Fibroblast of lung (primary cell): ENCODE measurements at regions not wholly inside any gene's neighbourhood (a gene's known extent, or its start where the extent isn't known, plus 50 kb on each side); places are given as distances from the start of the nearest gene placed in this dataset.

ENCODE experiments used
- DNase-seq, 2 donors: peaks; one replicate each; pipeline versions ENCODE4 v3.0.0 to v3.0.0-alpha.2; 2010; ENCODE audit warnings: low read depth in 2 of 2
- H2AFZ ChIP-seq: 2 replicates; pipeline ENCODE4 v1.5.1; 2012; ENCODE audit warnings: low read length, control low read depth, inconsistent platforms
- H3K27ac ChIP-seq: 2 replicates; pipeline ENCODE4 v1.5.1; 2011; ENCODE audit warnings: low read length, control low read depth; ENCODE audit not compliant: insufficient read depth
- H3K27me3 ChIP-seq: 2 replicates; pipeline ENCODE4 v1.5.1; 2011; ENCODE audit warnings: mild to moderate bottlenecking, low read length; ENCODE audit not compliant: control insufficient read depth, insufficient read depth
- H3K36me3 ChIP-seq: 2 replicates; pipeline ENCODE4 v1.5.1; 2011; ENCODE audit warnings: low read length; ENCODE audit not compliant: control insufficient read depth, insufficient read depth
- H3K4me1 ChIP-seq: 2 replicates; pipeline ENCODE4 v1.5.1; 2011; ENCODE audit warnings: low read length; ENCODE audit not compliant: control insufficient read depth, insufficient read depth; ENCODE audit errors: extremely low read depth
- H3K4me2 ChIP-seq: 2 replicates; pipeline ENCODE4 v1.5.1; 2011; ENCODE audit warnings: low read length, control low read depth; ENCODE audit not compliant: insufficient read depth; ENCODE audit errors: extremely low read depth
- H3K4me3 ChIP-seq, 4 experiments: fragments of 200-600 bp in 1 of 4; sonication (generic) in 1 of 4; replicated peaks in 1 of 4; 2 replicates each; pipeline ENCODE4 v1.5.1; 2011 to 2016; ENCODE audit warnings: low read length in 4 of 4, low read depth in 3 of 4, mild to moderate bottlenecking in 3 of 4, control low read depth in 2 of 4, inconsistent platforms in 1 of 4, mixed read lengths in 1 of 4; ENCODE audit not compliant: insufficient read depth in 1 of 4; ENCODE audit errors: control extremely low read depth in 1 of 4
- H3K79me2 ChIP-seq: 2 replicates; pipeline ENCODE4 v1.5.1; 2012; ENCODE audit warnings: mild to moderate bottlenecking, low read length, inconsistent platforms; ENCODE audit not compliant: control insufficient read depth, insufficient read depth
- H3K9ac ChIP-seq: 2 replicates; pipeline ENCODE4 v1.5.1; 2011; ENCODE audit warnings: mild to moderate bottlenecking, low read length, control low read depth; ENCODE audit not compliant: insufficient read depth
- H3K9me3 ChIP-seq: 2 replicates; pipeline ENCODE4 v1.5.1; 2012; ENCODE audit warnings: low read depth, low read length; ENCODE audit not compliant: control insufficient read depth, insufficient read depth
- H4K20me1 ChIP-seq: 2 replicates; pipeline ENCODE4 v1.5.1; 2011; ENCODE audit warnings: low read length; ENCODE audit not compliant: control insufficient read depth, insufficient read depth; ENCODE audit errors: extremely low read depth
- EZH2 ChIP-seq: IDR thresholded peaks from 2 replicates; pipeline ENCODE4 v1.5.1; 2012; ENCODE audit warnings: low read length, control low read depth, mild to moderate bottlenecking; ENCODE audit errors: missing control alignments
- TF ChIP-seq, protein P1 (sequence below), 2 donors: IDR thresholded peaks in 1 of 2; conservative IDR thresholded peaks in 1 of 2; 1 replicate in 1 of 2; 2 replicates in 1 of 2; pipeline ENCODE4 v1.5.1; 2011 to 2012; ENCODE audit warnings: low read length in 2 of 2, control low read depth in 1 of 2, inconsistent platforms in 1 of 2, low read depth in 1 of 2, mild to moderate bottlenecking in 1 of 2

- Histone ChIP-seq H3K27ac (no peak overlapping the region), H3K27me3 (no peaks in the 10 kb centered on the region), H4K20me1 (no peaks in the 10 kb centered on the region), H3K4me3 (no peak overlapping the region), H3K9ac (no peak overlapping the region), H3K4me1 (no peaks in the 10 kb centered on the region), H3K9me3 (no peaks in the 10 kb centered on the region), H2AFZ (no peak overlapping the region), H3K79me2 (no peaks in the 10 kb centered on the region), H3K4me2 (no peak overlapping the region), H3K36me3 (no peaks in the 10 kb centered on the region)
- no peak for TF ChIP-seq EZH2
- TF ChIP-seq, protein P1, sequence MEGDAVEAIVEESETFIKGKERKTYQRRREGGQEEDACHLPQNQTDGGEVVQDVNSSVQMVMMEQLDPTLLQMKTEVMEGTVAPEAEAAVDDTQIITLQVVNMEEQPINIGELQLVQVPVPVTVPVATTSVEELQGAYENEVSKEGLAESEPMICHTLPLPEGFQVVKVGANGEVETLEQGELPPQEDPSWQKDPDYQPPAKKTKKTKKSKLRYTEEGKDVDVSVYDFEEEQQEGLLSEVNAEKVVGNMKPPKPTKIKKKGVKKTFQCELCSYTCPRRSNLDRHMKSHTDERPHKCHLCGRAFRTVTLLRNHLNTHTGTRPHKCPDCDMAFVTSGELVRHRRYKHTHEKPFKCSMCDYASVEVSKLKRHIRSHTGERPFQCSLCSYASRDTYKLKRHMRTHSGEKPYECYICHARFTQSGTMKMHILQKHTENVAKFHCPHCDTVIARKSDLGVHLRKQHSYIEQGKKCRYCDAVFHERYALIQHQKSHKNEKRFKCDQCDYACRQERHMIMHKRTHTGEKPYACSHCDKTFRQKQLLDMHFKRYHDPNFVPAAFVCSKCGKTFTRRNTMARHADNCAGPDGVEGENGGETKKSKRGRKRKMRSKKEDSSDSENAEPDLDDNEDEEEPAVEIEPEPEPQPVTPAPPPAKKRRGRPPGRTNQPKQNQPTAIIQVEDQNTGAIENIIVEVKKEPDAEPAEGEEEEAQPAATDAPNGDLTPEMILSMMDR (conservative IDR thresholded peaks at IDR 0.05 in 1 of 2, IDR thresholded peaks at IDR 0.05 in 1 of 2; ENCODE audit: low read depth in 1 of 2, low read length in 2 of 2): no peak
- no peak for DNase-seq
These were observed 682.7 kb upstream of the AADAT start for GRCh38 chr4:170772429-170772828.

DNA sequence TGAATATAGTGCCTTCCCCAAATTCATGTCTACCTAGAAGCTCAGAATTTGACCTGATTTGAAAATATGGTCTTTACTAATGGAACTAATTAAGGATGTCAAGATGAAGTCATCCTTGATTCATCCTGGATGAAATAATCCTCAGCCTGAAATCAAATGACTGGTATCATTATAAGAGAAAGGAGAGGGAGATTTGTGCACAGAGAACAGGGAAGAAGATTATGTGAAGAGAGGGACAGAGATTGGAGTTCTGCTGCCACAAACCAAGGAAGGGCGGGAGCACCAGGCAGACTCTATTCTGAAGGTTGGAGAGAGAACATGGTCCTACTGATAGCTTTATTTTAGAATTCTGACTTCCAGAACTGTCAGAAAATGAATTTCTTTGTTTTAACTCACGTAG is 680.9 kb upstream of the AADAT start:
- TF ChIP-seq, protein P1 (conservative IDR thresholded peaks at IDR 0.05 in 1 of 2, IDR thresholded peaks at IDR 0.05 in 1 of 2; ENCODE audit: low read depth in 1 of 2, low read length in 2 of 2): no peak
- no peak for TF ChIP-seq EZH2
- H3K4me3 ChIP-seq: no peak overlapping the region
- no peak for DNase-seq
- H3K27me3 ChIP-seq: no peaks in the 10 kb centered on the region
- H3K27ac ChIP-seq: no peak overlapping the region
- no peaks in the 10 kb centered on the region for H3K4me1 ChIP-seq
- H3K4me2 ChIP-seq: no peak overlapping the region
- H2AFZ ChIP-seq: no peak overlapping the region
- H4K20me1 ChIP-seq: no peaks in the 10 kb centered on the region
- no peaks in the 10 kb centered on the region for H3K36me3 ChIP-seq
- no peak overlapping the region for H3K9ac ChIP-seq
- H3K9me3 ChIP-seq: no peaks in the 10 kb centered on the region
- no peaks in the 10 kb centered on the region for H3K79me2 ChIP-seq

- H3K36me3 ChIP-seq: no peaks in the 10 kb centered on the region
- H3K9ac ChIP-seq: no peak overlapping the region
- DNase-seq: no peak
- H3K4me2 ChIP-seq: no peak overlapping the region
- no peaks in the 10 kb centered on the region for H3K27me3 ChIP-seq
- no peaks in the 10 kb centered on the region for H3K9me3 ChIP-seq
- no peak overlapping the region for H3K4me3 ChIP-seq
- no peak overlapping the region for H3K27ac ChIP-seq
- H2AFZ ChIP-seq: no peak overlapping the region
- H3K79me2 ChIP-seq: no peaks in the 10 kb centered on the region
- no peaks in the 10 kb centered on the region for H3K4me1 ChIP-seq
- no peak for TF ChIP-seq EZH2
- TF ChIP-seq, protein P1 (conservative IDR thresholded peaks at IDR 0.05 in 1 of 2, IDR thresholded peaks at IDR 0.05 in 1 of 2; ENCODE audit: low read depth in 1 of 2, low read length in 2 of 2): no peak
- H4K20me1 ChIP-seq: no peaks in the 10 kb centered on the region
These were observed 680.1 kb upstream of the AADAT start for GRCh38 chr4:170769862-170770261.
